CD14-positive monocyte (primary cell): ENCODE measurements at regions not wholly inside any gene's neighbourhood (a gene's known extent, or its start where the extent isn't known, plus 50 kb on each side); places are given as distances from the start of the nearest gene placed in this dataset.

ENCODE experiments used
- DNase-seq, 3 donors: peaks; one replicate each; pipeline ENCODE4 v3.0.0-alpha.2; 2011 to 2022
- H2AFZ ChIP-seq: 2 replicates; pipeline ENCODE4 v1.6.0; 2012; ENCODE audit warnings: mild to moderate bottlenecking, low read depth, low read length, inconsistent platforms; ENCODE audit not compliant: insufficient read depth, poor library complexity, severe bottlenecking
- H3K27ac ChIP-seq, 2 donors: 1 replicate in 1 of 2; 2 replicates in 1 of 2; pipeline ENCODE4 v1.5.1; 2012 to 2013; ENCODE audit warnings: low read length in 2 of 2, control low read depth in 1 of 2, inconsistent platforms in 1 of 2, low read depth in 1 of 2, mild to moderate bottlenecking in 1 of 2
- H3K27me3 ChIP-seq, 2 donors: one replicate each; pipeline versions ENCODE4 v1.6.0 to v1.6.1; 2011 to 2013; ENCODE audit warnings: low read length in 2 of 2; ENCODE audit not compliant: control insufficient read depth in 2 of 2, insufficient read depth in 2 of 2
- H3K36me3 ChIP-seq, 2 donors: replicated peaks in 1 of 2; 1 replicate in 1 of 2; 2 replicates in 1 of 2; pipeline versions ENCODE4 v1.5.1 to v1.6.1; 2012 to 2013; ENCODE audit warnings: low read length in 2 of 2, control low read depth in 1 of 2, inconsistent platforms in 1 of 2, mild to moderate bottlenecking in 1 of 2; ENCODE audit not compliant: insufficient read depth in 2 of 2, control insufficient read depth in 1 of 2
- H3K4me1 ChIP-seq, 2 donors: 1 replicate in 1 of 2; 2 replicates in 1 of 2; pipeline versions ENCODE4 v1.5.1 to v1.6.1; 2012 to 2013; ENCODE audit warnings: low read length in 2 of 2, control low read depth in 1 of 2, inconsistent platforms in 1 of 2, mild to moderate bottlenecking in 1 of 2, moderate library complexity in 1 of 2; ENCODE audit not compliant: insufficient read depth in 2 of 2, control insufficient read depth in 1 of 2
- H3K4me2 ChIP-seq: replicated peaks from 2 replicates; pipeline ENCODE3; 2012; ENCODE audit warnings: low read length, moderate library complexity, mild to moderate bottlenecking; ENCODE audit not compliant: poor library complexity, severe bottlenecking; ENCODE audit errors: extremely low read depth
- H3K4me3 ChIP-seq, 3 experiments: fragments of 200-600 bp in 1 of 3; sonication (generic) in 1 of 3; replicated peaks in 1 of 3; 1 replicate in 2 of 3; 2 replicates in 1 of 3; pipeline ENCODE4 v1.5.1; 2011 to 2013; ENCODE audit warnings: low read length in 3 of 3, mild to moderate bottlenecking in 3 of 3, control low read depth in 2 of 3, low read depth in 2 of 3, inconsistent platforms in 1 of 3, moderate library complexity in 1 of 3
- H3K79me2 ChIP-seq: 2 replicates; pipeline ENCODE4 v1.6.0; 2012; ENCODE audit warnings: mild to moderate bottlenecking, control low read depth, inconsistent platforms, low read length, moderate library complexity; ENCODE audit not compliant: insufficient read depth
- H3K9ac ChIP-seq: 2 replicates; pipeline ENCODE4 v1.6.0; 2017; ENCODE audit warnings: low read length, mild to moderate bottlenecking; ENCODE audit not compliant: insufficient read depth, poor library complexity, severe bottlenecking
- H3K9me3 ChIP-seq, 2 donors: replicated peaks in 1 of 2; 1 replicate in 1 of 2; 2 replicates in 1 of 2; pipeline versions ENCODE4 v1.5.1 to v1.6.1; 2012 to 2013; ENCODE audit warnings: low read length in 2 of 2, control low read depth in 1 of 2; ENCODE audit not compliant: control insufficient read depth in 1 of 2, insufficient read depth in 1 of 2
- H4K20me1 ChIP-seq: 2 replicates; pipeline ENCODE4 v1.6.0; 2012; ENCODE audit warnings: mild to moderate bottlenecking, low read length, control low read depth, moderate library complexity; ENCODE audit not compliant: insufficient read depth
- H3K27ac Mint-ChIP-seq, 7 donors: one replicate each; pipeline ENCODE4 v1.8.0; 2020; ENCODE audit warnings: mild to moderate bottlenecking in 7 of 7, mixed read lengths in 7 of 7, moderate library complexity in 6 of 7, inconsistent platforms in 2 of 7
- H3K27me3 Mint-ChIP-seq, 3 donors: one replicate each; pipeline ENCODE4 v1.8.0; 2021 to 2022; ENCODE audit warnings: low read depth in 3 of 3, mild to moderate bottlenecking in 3 of 3, mixed read lengths in 3 of 3, moderate library complexity in 3 of 3, inconsistent platforms in 1 of 3
- H3K36me3 Mint-ChIP-seq, 2 donors: one replicate each; pipeline ENCODE4 v1.8.0; 2020; ENCODE audit warnings: mixed read lengths in 2 of 2, inconsistent platforms in 1 of 2, mild to moderate bottlenecking in 1 of 2
- H3K4me1 Mint-ChIP-seq: one replicate; pipeline ENCODE4 v1.8.0; 2020; ENCODE audit warnings: mild to moderate bottlenecking, mixed read lengths
- H3K4me3 Mint-ChIP-seq, 2 donors: one replicate each; pipeline ENCODE4 v1.8.0; 2020; ENCODE audit warnings: mild to moderate bottlenecking in 2 of 2, mixed read lengths in 2 of 2, moderate library complexity in 1 of 2
- H3K9me3 Mint-ChIP-seq, 7 donors: one replicate each; pipeline ENCODE4 v1.8.0; 2020 to 2022; ENCODE audit warnings: mixed read lengths in 7 of 7, mild to moderate bottlenecking in 6 of 7, moderate library complexity in 6 of 7, inconsistent platforms in 2 of 7
- WGBS: methylation state at CpG from one replicate; pipeline ENCODE4 v1.1.5; 2013; ENCODE audit warnings: missing lambda C conversion rate; ENCODE audit not compliant: insufficient coverage; 5-methylcytosine and 5-hydroxymethylcytosine counted together
- intact Hi-C, 2 donors: fragments of 100-400 bp; cut with micrococcal nuclease; formaldehyde crosslinking; loops; one replicate each; pipeline versions ENCODE4 v1.15.0 to v1.15.1; 2023
- TF ChIP-seq, protein P1 (sequence below): fragments of 200-600 bp; IDR thresholded peaks from one replicate; pipeline ENCODE4 v1.8.0; 2022; ENCODE audit warnings: antibody characterized with exemption, mild to moderate bottlenecking

DNA sequence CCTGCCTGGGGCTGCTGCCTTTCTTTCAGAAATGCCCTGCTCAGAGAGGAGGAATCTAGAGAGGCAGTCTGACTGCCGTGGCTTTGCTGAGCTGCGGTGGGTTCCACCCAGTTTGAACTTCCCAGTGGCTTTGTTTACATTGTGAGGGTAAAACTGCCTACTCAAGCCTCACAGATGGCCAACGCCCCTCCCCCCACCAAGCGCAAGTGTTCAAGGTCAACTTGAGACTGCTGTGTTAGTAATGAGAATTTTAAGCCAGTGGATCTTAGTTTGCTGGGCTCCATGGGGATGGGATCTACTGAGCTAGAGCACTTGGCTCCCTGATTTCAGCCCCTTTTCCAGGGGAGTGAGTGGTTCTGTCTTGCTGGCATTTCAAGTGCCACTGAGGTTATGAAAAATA, 819.2 kb downstream of the NLGN4Y start:
- Histone ChIP-seq H3K4me3 (no peak overlapping the region), H4K20me1 (no peaks in the 10 kb centered on the region), H3K36me3 (no peaks in the 10 kb centered on the region), H3K27me3 (no peaks in the 10 kb centered on the region), H3K4me2 (no peak overlapping the region), H3K9me3 (peaks cover 0 to 5% of the 10 kb centered on the region in 2 donors), H3K9ac (no peak overlapping the region), H3K4me1 (no peaks in the 10 kb centered on the region), H3K79me2 (no peaks in the 10 kb centered on the region), H2AFZ (no peak overlapping the region), H3K27ac (no peak overlapping the region)
- Mint-ChIP-seq H3K27ac (no peak overlapping the region), H3K27me3 (no peaks in the 10 kb centered on the region), H3K9me3 (peaks cover 0 to under 1% (median 0%) of the 10 kb centered on the region in 7 donors), H3K4me3 (no peak overlapping the region), H3K36me3 (no peaks in the 10 kb centered on the region), H3K4me1 (no peaks in the 10 kb centered on the region)
- TF ChIP-seq, protein P1, sequence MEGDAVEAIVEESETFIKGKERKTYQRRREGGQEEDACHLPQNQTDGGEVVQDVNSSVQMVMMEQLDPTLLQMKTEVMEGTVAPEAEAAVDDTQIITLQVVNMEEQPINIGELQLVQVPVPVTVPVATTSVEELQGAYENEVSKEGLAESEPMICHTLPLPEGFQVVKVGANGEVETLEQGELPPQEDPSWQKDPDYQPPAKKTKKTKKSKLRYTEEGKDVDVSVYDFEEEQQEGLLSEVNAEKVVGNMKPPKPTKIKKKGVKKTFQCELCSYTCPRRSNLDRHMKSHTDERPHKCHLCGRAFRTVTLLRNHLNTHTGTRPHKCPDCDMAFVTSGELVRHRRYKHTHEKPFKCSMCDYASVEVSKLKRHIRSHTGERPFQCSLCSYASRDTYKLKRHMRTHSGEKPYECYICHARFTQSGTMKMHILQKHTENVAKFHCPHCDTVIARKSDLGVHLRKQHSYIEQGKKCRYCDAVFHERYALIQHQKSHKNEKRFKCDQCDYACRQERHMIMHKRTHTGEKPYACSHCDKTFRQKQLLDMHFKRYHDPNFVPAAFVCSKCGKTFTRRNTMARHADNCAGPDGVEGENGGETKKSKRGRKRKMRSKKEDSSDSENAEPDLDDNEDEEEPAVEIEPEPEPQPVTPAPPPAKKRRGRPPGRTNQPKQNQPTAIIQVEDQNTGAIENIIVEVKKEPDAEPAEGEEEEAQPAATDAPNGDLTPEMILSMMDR: no peak
- WGBS: no CpG with 5 or more reads among the region's 4 CpGs
- intact Hi-C loops: no loop called here
- no peak for DNase-seq

- Histone ChIP-seq H3K4me1 (no peaks in the 10 kb centered on the region), H3K9ac (no peak overlapping the region), H3K27me3 (no peaks in the 10 kb centered on the region), H3K4me3 (no peak overlapping the region), H3K27ac (no peak overlapping the region), H3K9me3 (peaks cover 0 to 5% of the 10 kb centered on the region in 2 donors), H3K4me2 (no peak overlapping the region), H4K20me1 (no peaks in the 10 kb centered on the region), H2AFZ (no peak overlapping the region), H3K36me3 (no peaks in the 10 kb centered on the region), H3K79me2 (no peaks in the 10 kb centered on the region)
- Mint-ChIP-seq H3K4me3 (no peak overlapping the region), H3K27ac (no peak overlapping the region), H3K27me3 (no peaks in the 10 kb centered on the region), H3K4me1 (no peaks in the 10 kb centered on the region), H3K36me3 (no peaks in the 10 kb centered on the region), H3K9me3 (peaks cover 0 to 2% (median 0%) of the 10 kb centered on the region in 7 donors)
- intact Hi-C loops: no loop called here
- no peak for DNase-seq
- no CpG with 5 or more reads among the region's 4 CpGs for WGBS
- TF ChIP-seq, protein P1: no peak
Measured at GRCh38 chrY:15345471-15346155, 821.3 kb downstream of the NLGN4Y start.
